HCT116 (cell line): ENCODE measurements at regions not wholly inside any gene's neighbourhood (a gene's known extent, or its start where the extent isn't known, plus 50 kb on each side); places are given as distances from the start of the nearest gene placed in this dataset.

Source experiments
- ATAC-seq: fragments of 200-7000 bp; cut with Tn5 transposase; 2 replicates; pipeline ENCODE4 v1.9.1; 2020; ENCODE audit warnings: mild to moderate bottlenecking, moderate library complexity
- BruUV-seq: library from RNA; stranded (reverse); fragments of 400-500 nt; replicated peaks from 2 replicates; lab custom pipeline; 2021; lab: Mats Ljungman, UMichigan
- CTCF ChIA-PET: fragments of 300-600 bp; sonication (Branson Sonifier 250); formaldehyde crosslinking; loops from one replicate; lab custom pipeline; 2021; ENCODE audit warnings: antibody characterized with exemption; lab: Charles Lee
- POLR2A ChIA-PET: fragments of 300-600, 350-600 bp; sonication (Branson Sonifier 250); formaldehyde crosslinking; loops from one replicate; lab custom pipeline; 2021; ENCODE audit warnings: antibody characterized with exemption; lab: Charles Lee
- RAD21 ChIA-PET, 2 experiments: fragments of 300-600 bp; sonication (Branson Sonifier 250); formaldehyde crosslinking; loops; one replicate each; lab custom pipeline; 2023; ENCODE audit warnings: low total read pairs in 2 of 2; ENCODE audit not compliant: uncharacterized antibody in 2 of 2, unreplicated experiment in 2 of 2, low non-redundant PET in 1 of 2; lab: Charles Lee
- DNase-seq: peaks from one replicate; pipeline ENCODE4 v3.0.0-alpha.2; 2010; ENCODE audit warnings: low read depth, low spot score
- H2AFZ ChIP-seq: fragments of 200-600 bp; shearing (Covaris generic), sonication (generic); 2 replicates; pipeline ENCODE4 v1.6.1; 2017; ENCODE audit warnings: low read depth, mixed run types, mixed read lengths, antibody characterized with exemption, low read length; ENCODE audit not compliant: poor library complexity, severe bottlenecking
- H3K27ac ChIP-seq: 2 replicates; pipeline ENCODE4 v1.5.1; 2012; ENCODE audit warnings: low read depth, low read length
- H3K27me3 ChIP-seq: fragments of 200-600 bp; sonication (generic); 2 replicates; pipeline ENCODE4 v1.6.1; 2016; ENCODE audit warnings: mixed run types, low read length, mixed read lengths; ENCODE audit not compliant: insufficient read depth
- H3K36me3 ChIP-seq, 2 experiments: fragments of 200-500 bp in 1 of 2; fragments of 200-600 bp in 1 of 2; sonication (Bioruptor generic) in 1 of 2; sonication (generic) in 1 of 2; 2 replicates each; pipeline versions ENCODE4 v1.5.1 to v1.6.1; 2014 to 2016; ENCODE audit warnings: low read length in 2 of 2, inconsistent platforms in 1 of 2, mixed read lengths in 1 of 2, mixed run types in 1 of 2; ENCODE audit not compliant: insufficient read depth in 2 of 2, control insufficient read depth in 1 of 2
- H3K4me1 ChIP-seq, 2 experiments: fragments of 200-600 bp in 1 of 2; sonication (generic) in 1 of 2; 2 replicates each; pipeline versions ENCODE4 v1.5.1 to v1.6.1; 2012 to 2017; ENCODE audit warnings: low read length in 2 of 2, inconsistent platforms in 1 of 2, mild to moderate bottlenecking in 1 of 2, mixed read lengths in 1 of 2, mixed run types in 1 of 2, moderate library complexity in 1 of 2; ENCODE audit not compliant: insufficient read depth in 2 of 2, control insufficient read depth in 1 of 2
- H3K4me2 ChIP-seq: fragments of 200-600 bp; sonication (generic); 2 replicates; pipeline ENCODE4 v1.6.1; 2017; ENCODE audit warnings: mixed run types, low read length, mixed read lengths
- H3K4me3 ChIP-seq, 2 experiments: fragments of 200-600 bp in 1 of 2; sonication (generic) in 1 of 2; replicated peaks in 1 of 2; 2 replicates each; pipeline ENCODE4 v1.5.1; 2011 to 2016; ENCODE audit warnings: low read length in 2 of 2, control low read depth in 1 of 2, low read depth in 1 of 2, mild to moderate bottlenecking in 1 of 2, mixed read lengths in 1 of 2, mixed run types in 1 of 2
- H3K79me2 ChIP-seq: fragments of 200-600 bp; sonication (generic); 2 replicates; pipeline ENCODE4 v1.6.1; 2017; ENCODE audit warnings: mild to moderate bottlenecking, mixed run types, low read length, moderate library complexity, mixed read lengths; ENCODE audit not compliant: insufficient read depth
- H3K9ac ChIP-seq: fragments of 200-600 bp; sonication (generic); 2 replicates; pipeline ENCODE4 v1.6.1; 2016; ENCODE audit warnings: low read length, mixed read lengths
- H3K9me2 ChIP-seq: fragments of 200-600 bp; sonication (generic), shearing (Covaris generic); 2 replicates; pipeline ENCODE4 v1.6.1; 2017; ENCODE audit warnings: mixed run types, mild to moderate bottlenecking, moderate library complexity; ENCODE audit not compliant: insufficient read depth
- H3K9me3 ChIP-seq, 2 experiments: fragments of 200-500 bp in 1 of 2; fragments of 200-600 bp in 1 of 2; sonication (Bioruptor generic) in 1 of 2; sonication (generic) in 1 of 2; 2 replicates each; pipeline ENCODE4 v1.6.1; 2014 to 2017; ENCODE audit warnings: low read length in 2 of 2, mixed read lengths in 2 of 2, inconsistent platforms in 1 of 2, low read depth in 1 of 2, mild to moderate bottlenecking in 1 of 2, mixed run types in 1 of 2, moderate library complexity in 1 of 2; ENCODE audit not compliant: control insufficient read depth in 1 of 2, insufficient read depth in 1 of 2
- H4K20me1 ChIP-seq: fragments of 200-600 bp; sonication (generic), shearing (Covaris generic); 2 replicates; pipeline ENCODE4 v1.6.1; 2017; ENCODE audit warnings: mixed run types, mild to moderate bottlenecking, moderate library complexity; ENCODE audit not compliant: insufficient read depth
- ATF3 ChIP-seq: IDR thresholded peaks from 2 replicates; pipeline ENCODE4 v1.6.1; 2012
- CEBPB ChIP-seq: IDR thresholded peaks from 2 replicates; pipeline ENCODE4 v1.6.1; 2012; ENCODE audit warnings: low read depth
- MAX ChIP-seq: IDR thresholded peaks from 2 replicates; pipeline ENCODE4 v1.6.1; 2012
- POLR2A ChIP-seq: IDR thresholded peaks from 2 replicates; pipeline ENCODE4 v1.7.0; 2011; ENCODE audit warnings: borderline replicate concordance; ENCODE audit not compliant: insufficient read depth, insufficient read length; ENCODE audit errors: extremely low read depth
- POLR2AphosphoS5 ChIP-seq: IDR thresholded peaks from 2 replicates; pipeline ENCODE4 v1.6.1; 2011; ENCODE audit warnings: mild to moderate bottlenecking, low read depth, low read length, moderate library complexity
- RAD21 ChIP-seq: IDR thresholded peaks from 2 replicates; pipeline ENCODE4 v1.6.1; 2012; ENCODE audit warnings: low read depth, mild to moderate bottlenecking
- YY1 ChIP-seq: IDR thresholded peaks from 2 replicates; pipeline ENCODE4 v1.6.1; 2011; ENCODE audit warnings: low read length, low read depth, moderate library complexity, mild to moderate bottlenecking; ENCODE audit not compliant: insufficient replicate concordance; ENCODE audit errors: extremely low read depth
- ZBTB33 ChIP-seq: IDR thresholded peaks from 2 replicates; pipeline ENCODE4 v1.6.1; 2011; ENCODE audit warnings: mild to moderate bottlenecking, low read length, moderate library complexity; ENCODE audit not compliant: insufficient replicate concordance; ENCODE audit errors: extremely low read depth
- ZNF274 ChIP-seq: fragments of 200-500 bp; sonication (Bioruptor generic); IDR thresholded peaks from 2 replicates; pipeline ENCODE4 v1.6.1; 2014; ENCODE audit warnings: mild to moderate bottlenecking, low read depth, low read length, inconsistent platforms
- intact Hi-C: fragments of 100-400 bp; cut with micrococcal nuclease; formaldehyde crosslinking; loops from 2 replicates; pipeline ENCODE4 v1.10.0; 2022

- DNase-seq (no peak), ATAC-seq (no peak)
- no TSS peak for BruUV-seq
- H3K4me3 ChIP-seq: no peak overlapping the region
- ChIA-PET CTCF (no interaction called here), RAD21 (no interaction called here), POLR2A (no interaction called here)
- H3K36me3 ChIP-seq: no peaks in the 10 kb centered on the region
- no peak overlapping the region for H2AFZ ChIP-seq
- no peaks in the 10 kb centered on the region for H3K4me1 ChIP-seq
- intact Hi-C loops: no loop called here
- H3K4me2 ChIP-seq: no peak overlapping the region
- H3K9me2 ChIP-seq: no peaks in the 10 kb centered on the region
- H4K20me1 ChIP-seq: no peaks in the 10 kb centered on the region
- no peaks in the 10 kb centered on the region for H3K27me3 ChIP-seq
- H3K79me2 ChIP-seq: no peaks in the 10 kb centered on the region
- H3K27ac ChIP-seq: no peak overlapping the region
- no peak overlapping the region for H3K9ac ChIP-seq
- no peaks in the 10 kb centered on the region for H3K9me3 ChIP-seq
- TF ChIP-seq YY1 (no peak), POLR2A (no peak), ZBTB33 (no peak), ZNF274 (no peak)
Measured at GRCh38 chr2:167368371-167368770, 480.1 kb downstream of the XIRP2 start.

- intact Hi-C loops: no loop called here
- no peaks in the 10 kb centered on the region for H3K9me3 ChIP-seq
- H3K27ac ChIP-seq: no peak overlapping the region
- ATAC-seq (no peak), DNase-seq (no peak)
- H3K79me2 ChIP-seq: no peaks in the 10 kb centered on the region
- H3K4me1 ChIP-seq: no peaks in the 10 kb centered on the region
- no peaks in the 10 kb centered on the region for H4K20me1 ChIP-seq
- BruUV-seq: no TSS peak
- H3K4me3 ChIP-seq: no peak overlapping the region
- H3K9me2 ChIP-seq: no peaks in the 10 kb centered on the region
- ChIA-PET RAD21 (no interaction called here), POLR2A (no interaction called here)
- no peaks in the 10 kb centered on the region for H3K36me3 ChIP-seq
- H3K9ac ChIP-seq: no peak overlapping the region
- no peaks in the 10 kb centered on the region for H3K27me3 ChIP-seq
- no peak for TF ChIP-seq ATF3
- TF ChIP-seq POLR2AphosphoS5: no peak
- no peak for TF ChIP-seq MAX
- TF ChIP-seq CEBPB: no peak
- TF ChIP-seq RAD21: no peak
- TF ChIP-seq, all 23 proteins: peak for 0
- H2AFZ ChIP-seq: no peak overlapping the region
- H3K4me2 ChIP-seq: no peak overlapping the region
- CTCF ChIA-PET: no interaction called here
Measured at GRCh38 chr2:167365216-167365615, 476.9 kb downstream of the XIRP2 start.
